ENCODE measurements at regions not wholly inside any gene's neighbourhood (a gene's known extent, or its start where the extent isn't known, plus 50 kb on each side); places are given as distances from the start of the nearest gene placed in this dataset.

DNA sequence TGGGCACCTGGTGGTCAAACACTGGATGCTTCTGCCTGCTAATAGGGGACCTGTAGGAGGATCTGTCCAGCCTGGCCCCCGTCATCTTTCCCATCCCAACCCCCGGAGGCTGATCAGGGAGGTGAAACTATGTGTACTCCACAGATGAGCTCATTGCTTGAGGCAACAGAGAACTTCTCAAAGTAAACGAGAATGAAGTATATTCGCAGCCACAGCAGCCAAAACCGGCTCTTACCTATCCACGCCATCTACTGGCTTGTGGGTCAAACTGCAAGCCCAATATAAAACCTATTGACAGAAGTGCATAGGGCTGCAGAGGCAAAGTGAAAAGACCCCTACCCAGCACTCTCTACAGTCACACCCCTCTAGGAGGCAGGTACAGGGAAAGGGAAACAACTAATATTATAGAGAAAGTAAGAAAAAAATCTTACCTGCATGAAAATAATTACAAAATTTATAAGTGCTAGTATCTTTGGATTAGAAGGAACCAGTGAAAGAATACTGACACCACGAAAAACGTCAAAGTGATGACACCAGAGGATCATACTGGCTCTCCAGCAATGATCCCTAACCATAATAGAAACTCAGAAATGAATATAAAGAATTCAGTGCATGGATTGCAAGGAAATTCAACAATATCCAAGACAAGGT is 973.5 kb downstream of the ANKRD7 start:
- Histone ChIP-seq H3K9me3 (ENCODE audit: severe bottlenecking) (no peaks in the 10 kb centered on the region), H3K27me3 (ENCODE audit: insufficient read depth, poor library complexity, severe bottlenecking) (no peaks in the 10 kb centered on the region), H3K4me3 (ENCODE audit: severe bottlenecking) (no peak overlapping the region), H3K4me1 (ENCODE audit: insufficient read depth, poor library complexity, severe bottlenecking) (no peaks in the 10 kb centered on the region), H3K27ac (ENCODE audit: poor library complexity, severe bottlenecking) (no peak overlapping the region), H3K36me3 (ENCODE audit: low read depth) (no peaks in the 10 kb centered on the region)
- TF ChIP-seq, protein P1, sequence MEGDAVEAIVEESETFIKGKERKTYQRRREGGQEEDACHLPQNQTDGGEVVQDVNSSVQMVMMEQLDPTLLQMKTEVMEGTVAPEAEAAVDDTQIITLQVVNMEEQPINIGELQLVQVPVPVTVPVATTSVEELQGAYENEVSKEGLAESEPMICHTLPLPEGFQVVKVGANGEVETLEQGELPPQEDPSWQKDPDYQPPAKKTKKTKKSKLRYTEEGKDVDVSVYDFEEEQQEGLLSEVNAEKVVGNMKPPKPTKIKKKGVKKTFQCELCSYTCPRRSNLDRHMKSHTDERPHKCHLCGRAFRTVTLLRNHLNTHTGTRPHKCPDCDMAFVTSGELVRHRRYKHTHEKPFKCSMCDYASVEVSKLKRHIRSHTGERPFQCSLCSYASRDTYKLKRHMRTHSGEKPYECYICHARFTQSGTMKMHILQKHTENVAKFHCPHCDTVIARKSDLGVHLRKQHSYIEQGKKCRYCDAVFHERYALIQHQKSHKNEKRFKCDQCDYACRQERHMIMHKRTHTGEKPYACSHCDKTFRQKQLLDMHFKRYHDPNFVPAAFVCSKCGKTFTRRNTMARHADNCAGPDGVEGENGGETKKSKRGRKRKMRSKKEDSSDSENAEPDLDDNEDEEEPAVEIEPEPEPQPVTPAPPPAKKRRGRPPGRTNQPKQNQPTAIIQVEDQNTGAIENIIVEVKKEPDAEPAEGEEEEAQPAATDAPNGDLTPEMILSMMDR (IDR thresholded peaks at IDR 0.05; ENCODE audit: poor library complexity, severe bottlenecking) = peak; percentile 84
- DNase-seq (ENCODE audit: low spot score) = no peak
- ATAC-seq (ENCODE audit: low read depth) = peak; percentile 69

DNA sequence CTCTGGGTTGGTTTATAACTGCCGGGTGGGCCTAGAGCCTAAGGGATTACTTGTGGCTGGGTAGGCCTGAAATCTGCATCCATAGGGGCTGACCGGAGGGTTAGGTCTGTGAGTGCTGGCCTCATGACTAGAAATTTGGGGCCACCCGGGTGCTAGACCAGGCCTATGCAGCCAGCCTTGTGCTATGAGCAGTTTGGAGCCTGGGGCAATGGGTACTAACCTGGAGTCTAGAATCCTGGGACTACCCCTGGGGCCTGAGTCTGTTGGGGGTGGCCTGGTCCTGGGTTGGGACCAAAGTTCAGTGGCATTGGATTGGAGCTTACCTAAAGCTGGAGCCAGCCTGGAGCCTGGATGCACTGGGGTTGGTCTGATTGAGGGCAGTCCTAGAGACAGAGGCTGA is 995.2 kb downstream of the ANKRD7 start:
- Histone ChIP-seq H3K9me3 (ENCODE audit: severe bottlenecking) (no peaks in the 10 kb centered on the region), H3K27me3 (ENCODE audit: insufficient read depth, poor library complexity, severe bottlenecking) (no peaks in the 10 kb centered on the region), H3K4me3 (ENCODE audit: severe bottlenecking) (no peak overlapping the region), H3K36me3 (ENCODE audit: low read depth) (no peaks in the 10 kb centered on the region), H3K4me1 (ENCODE audit: insufficient read depth, poor library complexity, severe bottlenecking) (no peaks in the 10 kb centered on the region), H3K27ac (ENCODE audit: poor library complexity, severe bottlenecking) (no peak overlapping the region)
- DNase-seq (ENCODE audit: low spot score) (no peak), ATAC-seq (ENCODE audit: low read depth) (no peak)
- TF ChIP-seq, protein P1 (IDR thresholded peaks at IDR 0.05; ENCODE audit: poor library complexity, severe bottlenecking) = no peak

DNA sequence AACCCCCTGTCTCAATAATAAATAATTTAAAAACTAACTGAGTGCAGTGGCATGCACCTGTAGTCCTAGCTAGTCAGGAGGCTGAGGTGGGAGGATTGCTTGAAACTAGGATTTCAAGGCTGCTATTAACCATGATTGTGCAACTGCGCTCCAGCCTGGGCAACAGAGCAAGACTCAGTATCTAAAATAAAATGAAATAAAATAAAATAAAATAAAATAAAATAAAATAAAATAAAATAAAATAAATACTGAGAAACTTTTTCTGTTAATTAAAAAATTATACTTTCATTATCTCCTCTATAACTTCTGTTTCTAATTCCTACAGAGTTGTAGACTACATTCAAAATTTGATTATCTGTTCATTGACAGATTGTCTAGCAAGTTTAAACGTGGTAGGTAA is 999.4 kb downstream of the ANKRD7 start:
- DNase-seq (ENCODE audit: low spot score) (no peak), ATAC-seq (ENCODE audit: low read depth) (no peak)
- Histone ChIP-seq H3K27ac (ENCODE audit: poor library complexity, severe bottlenecking) (no peak overlapping the region), H3K36me3 (ENCODE audit: low read depth) (no peaks in the 10 kb centered on the region), H3K27me3 (ENCODE audit: insufficient read depth, poor library complexity, severe bottlenecking) (no peaks in the 10 kb centered on the region), H3K4me1 (ENCODE audit: insufficient read depth, poor library complexity, severe bottlenecking) (no peaks in the 10 kb centered on the region), H3K4me3 (ENCODE audit: severe bottlenecking) (no peak overlapping the region), H3K9me3 (ENCODE audit: severe bottlenecking) (no peaks in the 10 kb centered on the region)
- TF ChIP-seq, protein P1 (IDR thresholded peaks at IDR 0.05; ENCODE audit: poor library complexity, severe bottlenecking) = no peak

DNA sequence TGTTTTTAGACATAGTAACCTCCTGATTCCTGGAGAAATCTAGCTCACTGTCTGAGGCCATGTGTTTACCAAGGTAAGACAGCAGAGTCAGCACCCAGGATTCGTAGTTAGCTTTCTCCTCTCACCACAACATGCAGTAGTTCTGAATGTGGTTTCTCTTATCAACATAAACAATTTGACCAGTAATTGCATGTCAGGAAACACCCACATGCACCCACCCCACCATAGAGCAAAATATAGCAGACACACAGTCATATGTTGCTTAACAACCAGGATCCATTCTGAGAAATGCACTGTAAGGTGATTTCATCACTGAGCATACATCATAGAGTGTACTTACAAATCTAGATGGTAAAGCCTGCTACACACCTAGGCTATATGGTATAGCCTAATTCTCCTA is 1004.0 kb downstream of the ANKRD7 start:
- no peak for DNase-seq (ENCODE audit: low spot score)
- Histone ChIP-seq H3K9me3 (ENCODE audit: severe bottlenecking) (no peaks in the 10 kb centered on the region), H3K27ac (ENCODE audit: poor library complexity, severe bottlenecking) (no peak overlapping the region), H3K4me3 (ENCODE audit: severe bottlenecking) (no peak overlapping the region), H3K4me1 (ENCODE audit: insufficient read depth, poor library complexity, severe bottlenecking) (no peaks in the 10 kb centered on the region), H3K36me3 (ENCODE audit: low read depth) (no peaks in the 10 kb centered on the region), H3K27me3 (ENCODE audit: insufficient read depth, poor library complexity, severe bottlenecking) (no peaks in the 10 kb centered on the region)
- TF ChIP-seq, protein P1 (IDR thresholded peaks at IDR 0.05; ENCODE audit: poor library complexity, severe bottlenecking) = no peak
- ATAC-seq (ENCODE audit: low read depth) = no peak

DNA sequence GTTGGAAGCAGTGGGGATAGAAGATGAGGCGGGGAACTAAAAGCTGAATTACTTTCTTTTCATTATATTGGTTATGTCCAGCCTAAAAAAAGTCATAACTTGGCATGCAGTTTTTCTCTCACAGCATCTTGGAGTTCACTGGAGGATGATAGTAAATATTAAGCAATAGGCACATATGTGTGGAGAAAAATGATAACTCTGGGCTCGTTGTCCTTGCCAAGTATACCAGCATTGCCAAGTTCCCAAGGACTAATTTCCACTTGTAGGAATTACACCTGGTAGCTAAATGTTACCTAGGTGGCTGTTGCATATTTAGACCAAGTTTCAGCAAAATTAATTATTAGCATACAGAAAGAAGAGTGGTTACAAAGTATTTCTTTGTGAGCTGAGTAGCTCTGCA is 1007.6 kb downstream of the ANKRD7 start:
- TF ChIP-seq, protein P1 (IDR thresholded peaks at IDR 0.05; ENCODE audit: poor library complexity, severe bottlenecking) = no peak
- H3K4me1 ChIP-seq (ENCODE audit: insufficient read depth, poor library complexity, severe bottlenecking) = no peaks in the 10 kb centered on the region
- no peak overlapping the region for H3K4me3 ChIP-seq (ENCODE audit: severe bottlenecking)
- H3K9me3 ChIP-seq (ENCODE audit: severe bottlenecking) = no peaks in the 10 kb centered on the region
- H3K27me3 ChIP-seq (ENCODE audit: insufficient read depth, poor library complexity, severe bottlenecking) = no peaks in the 10 kb centered on the region
- DNase-seq (ENCODE audit: low spot score) = no peak
- no peak for ATAC-seq (ENCODE audit: low read depth)
- no peaks in the 10 kb centered on the region for H3K36me3 ChIP-seq (ENCODE audit: low read depth)
- H3K27ac ChIP-seq (ENCODE audit: poor library complexity, severe bottlenecking) = no peak overlapping the region

All from RWPE2 (cell line).